Stimulated activated CD4-positive, alpha-beta T cell treated with anti-CD3 and anti-CD28 coated beads, Interleukin-1b, Interleukin-23, amount 100 ng/mL, for 4 hours (primary cell): ENCODE measurements at regions not wholly inside any gene's neighbourhood (a gene's known extent, or its start where the extent isn't known, plus 50 kb on each side); places are given as distances from the start of the nearest gene placed in this dataset.

ENCODE experiments used
- DNase-seq, 2 donors: peaks; one replicate each; pipeline ENCODE4 v3.0.0-alpha.2; 2020; ENCODE audit warnings: low read depth in 2 of 2

- DNase-seq = no peak
These were observed 158.9 kb upstream of the EGFLAM start for GRCh38 chr5:38099205-38100168.

GRCh38 chr5:38094889-38095288, 163.5 kb upstream of the EGFLAM start:
- DNase-seq = no peak

- no peak for DNase-seq
These were observed 164.5 kb upstream of the EGFLAM start for GRCh38 chr5:38093855-38094254.

GRCh38 chr5:38086777-38087176, 171.6 kb upstream of the EGFLAM start:
- no peak for DNase-seq

- no peak for DNase-seq
These were observed 178.5 kb upstream of the EGFLAM start for GRCh38 chr5:38079620-38080402.

- DNase-seq = no peak
These were observed 180.2 kb upstream of the EGFLAM start for GRCh38 chr5:38078161-38078560.

GRCh38 chr5:38077652-38078051, 180.7 kb upstream of the EGFLAM start:
- no peak for DNase-seq

GRCh38 chr5:38071831-38072694, 186.3 kb upstream of the EGFLAM start:
- no peak for DNase-seq

GRCh38 chr5:38070304-38070950, 187.9 kb upstream of the EGFLAM start:
- DNase-seq = no peak

GRCh38 chr5:38069360-38069759, 189.0 kb upstream of the EGFLAM start:
- DNase-seq = no peak

GRCh38 chr5:38060354-38060753, 198.0 kb upstream of the EGFLAM start:
- DNase-seq = no peak

GRCh38 chr5:38059876-38060275, 198.5 kb upstream of the EGFLAM start:
- DNase-seq = no peak

GRCh38 chr5:38051711-38052511, 206.4 kb upstream of the EGFLAM start:
- DNase-seq = no peak

- no peak for DNase-seq
These were observed 208.6 kb upstream of the GDNF start for GRCh38 chr5:38048400-38048799.

- no peak for DNase-seq
These were observed 206.3 kb upstream of the GDNF start for GRCh38 chr5:38046103-38046502.

- DNase-seq = no peak
These were observed 205.6 kb upstream of the GDNF start for GRCh38 chr5:38045446-38045845.

- DNase-seq = no peak
These were observed 200.0 kb upstream of the GDNF start for GRCh38 chr5:38039826-38040225.

- no peak for DNase-seq
These were observed 199.2 kb upstream of the GDNF start for GRCh38 chr5:38039091-38039490.

GRCh38 chr5:38036765-38037164, 196.9 kb upstream of the GDNF start:
- DNase-seq = no peak

- DNase-seq = no peak
These were observed 192.3 kb upstream of the GDNF start for GRCh38 chr5:38032149-38032548.

- DNase-seq = no peak
These were observed 191.5 kb upstream of the GDNF start for GRCh38 chr5:38031304-38031703.
